ENCODE measurements at regions not wholly inside any gene's neighbourhood (a gene's known extent, or its start where the extent isn't known, plus 50 kb on each side); places are given as distances from the start of the nearest gene placed in this dataset.

GRCh38 chr10:58920655-58921003 is 255.8 kb upstream of the PHYHIPL start:
- POLR2A ChIA-PET = no interaction called here
- DNase-seq (ENCODE audit: extremely low spot score) = no peak
- CTCF ChIA-PET = interaction anchor here (0.5 kb wide), 1 partner anchor 17 kb away, joined by 3 read pairs; no protein-coding TSS in a partner anchor
- TF ChIP-seq ZNF384 (IDR thresholded peaks at IDR 0.05) (no peak), FOXM1 (IDR thresholded peaks at IDR 0.05; ENCODE audit: borderline replicate concordance) (no peak), TARDBP (IDR thresholded peaks at IDR 0.05) (no peak), PKNOX1 (IDR thresholded peaks at IDR 0.05) (no peak), SUZ12 (IDR thresholded peaks at IDR 0.05) (no peak), L3MBTL2 (conservative IDR thresholded peaks at IDR 0.05) (no peak), BHLHE40 (IDR thresholded peaks at IDR 0.05; ENCODE audit: borderline replicate concordance) (no peak), ARNT (IDR thresholded peaks at IDR 0.05) (no peak), LEF1 (IDR thresholded peaks at IDR 0.05; ENCODE audit: borderline replicate concordance) (no peak), HDGF (IDR thresholded peaks at IDR 0.05; ENCODE audit: borderline replicate concordance) (no peak), ELF4 (IDR thresholded peaks at IDR 0.05) (no peak), NFRKB (IDR thresholded peaks at IDR 0.05) (no peak), CTBP1 (IDR thresholded peaks at IDR 0.05; ENCODE audit: borderline replicate concordance) (no peak), FOXK2 (IDR thresholded peaks at IDR 0.05) (no peak), SP1 (IDR thresholded peaks at IDR 0.05) (no peak)

- ChIA-PET CTCF (no interaction called here), POLR2A (no interaction called here)
- DNase-seq (ENCODE audit: extremely low spot score) = no peak
- TF ChIP-seq SP1 (IDR thresholded peaks at IDR 0.05) (no peak), HDGF (IDR thresholded peaks at IDR 0.05; ENCODE audit: borderline replicate concordance) (no peak)
Observed at GRCh38 chr10:58921421-58921855, 255.0 kb upstream of the PHYHIPL start.

GRCh38 chr10:58925381-58925780 is 251.1 kb upstream of the PHYHIPL start:
- no peak for TF ChIP-seq ZNF384 (IDR thresholded peaks at IDR 0.05)
- TF ChIP-seq ELF4 (IDR thresholded peaks at IDR 0.05) = no peak
- TF ChIP-seq FOXA1 (IDR thresholded peaks at IDR 0.05) = no peak
- TF ChIP-seq NFRKB (IDR thresholded peaks at IDR 0.05) = no peak
- TF ChIP-seq TARDBP (IDR thresholded peaks at IDR 0.05) = no peak
- TF ChIP-seq SUZ12 (IDR thresholded peaks at IDR 0.05) = no peak
- no peak for TF ChIP-seq L3MBTL2 (conservative IDR thresholded peaks at IDR 0.05)
- no peak for TF ChIP-seq BHLHE40 (IDR thresholded peaks at IDR 0.05; ENCODE audit: borderline replicate concordance)
- TF ChIP-seq HDGF (IDR thresholded peaks at IDR 0.05; ENCODE audit: borderline replicate concordance) = no peak
- TF ChIP-seq CTBP1 (IDR thresholded peaks at IDR 0.05; ENCODE audit: borderline replicate concordance) = no peak
- no peak for TF ChIP-seq ARNT (IDR thresholded peaks at IDR 0.05)
- no peak for TF ChIP-seq SP1 (IDR thresholded peaks at IDR 0.05)
- no peak for TF ChIP-seq FOXK2 (IDR thresholded peaks at IDR 0.05)
- TF ChIP-seq LEF1 (IDR thresholded peaks at IDR 0.05; ENCODE audit: borderline replicate concordance) = no peak
- no peak for TF ChIP-seq PKNOX1 (IDR thresholded peaks at IDR 0.05)
- TF ChIP-seq FOXM1 (IDR thresholded peaks at IDR 0.05; ENCODE audit: borderline replicate concordance) = no peak
- DNase-seq (ENCODE audit: extremely low spot score) = no peak
- CTCF ChIA-PET = no interaction called here
- POLR2A ChIA-PET = no interaction called here

GRCh38 chr10:58930500-58930899 is 245.9 kb upstream of the PHYHIPL start:
- ChIA-PET POLR2A (no interaction called here), CTCF (no interaction called here)
- DNase-seq (ENCODE audit: extremely low spot score) = no peak
- TF ChIP-seq L3MBTL2 (conservative IDR thresholded peaks at IDR 0.05) (no peak), PKNOX1 (IDR thresholded peaks at IDR 0.05) (no peak), CTBP1 (IDR thresholded peaks at IDR 0.05; ENCODE audit: borderline replicate concordance) (no peak), FOXM1 (IDR thresholded peaks at IDR 0.05; ENCODE audit: borderline replicate concordance) (no peak), FOXK2 (IDR thresholded peaks at IDR 0.05) (no peak), SUZ12 (IDR thresholded peaks at IDR 0.05) (no peak), NFRKB (IDR thresholded peaks at IDR 0.05) (no peak), FOXA1 (IDR thresholded peaks at IDR 0.05) (no peak), ELF4 (IDR thresholded peaks at IDR 0.05) (no peak), HDGF (IDR thresholded peaks at IDR 0.05; ENCODE audit: borderline replicate concordance) (no peak), SP1 (IDR thresholded peaks at IDR 0.05) (no peak), ZNF384 (IDR thresholded peaks at IDR 0.05) (no peak), BHLHE40 (IDR thresholded peaks at IDR 0.05; ENCODE audit: borderline replicate concordance) (no peak), TARDBP (IDR thresholded peaks at IDR 0.05) (no peak)

GRCh38 chr10:58932126-58932525 is 244.3 kb upstream of the PHYHIPL start:
- CTCF ChIA-PET = no interaction called here
- POLR2A ChIA-PET = no interaction called here
- TF ChIP-seq NFRKB (IDR thresholded peaks at IDR 0.05) (no peak), TARDBP (IDR thresholded peaks at IDR 0.05) (no peak), ELF4 (IDR thresholded peaks at IDR 0.05) (no peak), ARNT (IDR thresholded peaks at IDR 0.05) (no peak), HDGF (IDR thresholded peaks at IDR 0.05; ENCODE audit: borderline replicate concordance) (no peak), BHLHE40 (IDR thresholded peaks at IDR 0.05; ENCODE audit: borderline replicate concordance) (no peak), SP1 (IDR thresholded peaks at IDR 0.05) (no peak), FOXA1 (IDR thresholded peaks at IDR 0.05) (no peak), SUZ12 (IDR thresholded peaks at IDR 0.05) (no peak)
- no peak for DNase-seq (ENCODE audit: extremely low spot score)

GRCh38 chr10:58932577-58933314 is 243.7 kb upstream of the PHYHIPL start:
- CTCF ChIA-PET = no interaction called here
- TF ChIP-seq FOXA1 (IDR thresholded peaks at IDR 0.05) (no peak), FOXM1 (IDR thresholded peaks at IDR 0.05; ENCODE audit: borderline replicate concordance) (no peak), FOXK2 (IDR thresholded peaks at IDR 0.05) (no peak), BHLHE40 (IDR thresholded peaks at IDR 0.05; ENCODE audit: borderline replicate concordance) (no peak), CTBP1 (IDR thresholded peaks at IDR 0.05; ENCODE audit: borderline replicate concordance) (no peak), PKNOX1 (IDR thresholded peaks at IDR 0.05) (no peak), LEF1 (IDR thresholded peaks at IDR 0.05; ENCODE audit: borderline replicate concordance) (no peak), L3MBTL2 (conservative IDR thresholded peaks at IDR 0.05) (no peak), ZNF384 (IDR thresholded peaks at IDR 0.05) (no peak), ELF4 (IDR thresholded peaks at IDR 0.05) (no peak), NFRKB (IDR thresholded peaks at IDR 0.05) (no peak), ARNT (IDR thresholded peaks at IDR 0.05) (no peak)
- POLR2A ChIA-PET = no interaction called here
- no peak for DNase-seq (ENCODE audit: extremely low spot score)
